A673 (cell line): ENCODE measurements at regions not wholly inside any gene's neighbourhood (a gene's known extent, or its start where the extent isn't known, plus 50 kb on each side); places are given as distances from the start of the nearest gene placed in this dataset.

ENCODE experiments used
- BruUV-seq: library from RNA; stranded (reverse); fragments of 400-500 nt; replicated peaks from 2 replicates; lab custom pipeline; 2021; lab: Mats Ljungman, UMichigan
- CTCF ChIA-PET: fragments of 300-600 bp; sonication (Branson Sonifier 250); formaldehyde crosslinking; loops from one replicate; lab custom pipeline; 2022; ENCODE audit warnings: antibody characterized with exemption; lab: Charles Lee
- POLR2A ChIA-PET: fragments of 300-600 bp; sonication (Branson Sonifier 250); formaldehyde crosslinking; loops from one replicate; lab custom pipeline; 2022; ENCODE audit warnings: antibody characterized with exemption; ENCODE audit not compliant: low non-redundant PET; lab: Charles Lee
- DNase-seq: peaks from one replicate; pipeline ENCODE4 v3.0.0-alpha.2; 2015; ENCODE audit warnings: low spot score
- H3K27ac ChIP-seq: fragments of 200-600 bp; sonication (generic); 2 replicates; pipeline ENCODE4 v1.5.1; 2016; ENCODE audit warnings: mixed run types, low read depth, mild to moderate bottlenecking, mixed read lengths, antibody characterized with exemption, low read length; ENCODE audit not compliant: poor library complexity, severe bottlenecking
- H3K27me3 ChIP-seq: fragments of 200-600 bp; sonication (generic); replicated peaks from 2 replicates; pipeline ENCODE4 v1.6.1; 2017; ENCODE audit warnings: mixed run types, low read depth, mild to moderate bottlenecking, mixed read lengths, antibody characterized with exemption, low read length; ENCODE audit not compliant: insufficient read depth, poor library complexity
- H3K36me3 ChIP-seq: fragments of 200-600 bp; sonication (generic); 2 replicates; pipeline ENCODE4 v1.6.1; 2016; ENCODE audit warnings: mixed run types, mild to moderate bottlenecking, mixed read lengths, antibody characterized with exemption, low read length; ENCODE audit not compliant: insufficient read depth, poor library complexity, severe bottlenecking
- H3K4me1 ChIP-seq: fragments of 200-600 bp; sonication (generic); 2 replicates; pipeline ENCODE4 v1.6.1; 2017; ENCODE audit warnings: mixed run types, mild to moderate bottlenecking, mixed read lengths, antibody characterized with exemption, low read length; ENCODE audit not compliant: insufficient read depth, poor library complexity, severe bottlenecking
- H3K4me3 ChIP-seq: fragments of 200-600 bp; sonication (generic); 2 replicates; pipeline ENCODE4 v1.5.1; 2016; ENCODE audit warnings: low read depth, mixed run types, mild to moderate bottlenecking, mixed read lengths, low read length; ENCODE audit not compliant: poor library complexity, severe bottlenecking
- H3K9me3 ChIP-seq: fragments of 200-600 bp; sonication (generic); 2 replicates; pipeline ENCODE4 v1.6.1; 2016; ENCODE audit warnings: mixed run types, low read depth, mild to moderate bottlenecking, mixed read lengths, antibody characterized with exemption, low read length; ENCODE audit not compliant: poor library complexity, severe bottlenecking
- EZH2 ChIP-seq: fragments of 200-600 bp; sonication (generic); IDR thresholded peaks from 2 replicates; pipeline ENCODE4 v1.6.1; 2017; ENCODE audit warnings: borderline replicate concordance, low read depth, mild to moderate bottlenecking, mixed read lengths, antibody characterized with exemption, low read length; ENCODE audit not compliant: poor library complexity, severe bottlenecking
- intact Hi-C: fragments of 100-400 bp; cut with micrococcal nuclease; formaldehyde crosslinking; loops from one replicate; pipeline ENCODE4 v1.10.0; 2022; ENCODE audit not compliant: unreplicated experiment
- TF ChIP-seq, protein P1 (sequence below): fragments of 300-800, 200-600 bp; sonication (generic); conservative IDR thresholded peaks from 2 replicates; pipeline ENCODE4 v1.5.1; 2017; ENCODE audit warnings: low read depth, mild to moderate bottlenecking, antibody characterized with exemption, low read length, moderate library complexity, mixed read lengths

- H3K9me3 ChIP-seq, result no peaks in the 10 kb centered on the region
- TF ChIP-seq, protein P1, sequence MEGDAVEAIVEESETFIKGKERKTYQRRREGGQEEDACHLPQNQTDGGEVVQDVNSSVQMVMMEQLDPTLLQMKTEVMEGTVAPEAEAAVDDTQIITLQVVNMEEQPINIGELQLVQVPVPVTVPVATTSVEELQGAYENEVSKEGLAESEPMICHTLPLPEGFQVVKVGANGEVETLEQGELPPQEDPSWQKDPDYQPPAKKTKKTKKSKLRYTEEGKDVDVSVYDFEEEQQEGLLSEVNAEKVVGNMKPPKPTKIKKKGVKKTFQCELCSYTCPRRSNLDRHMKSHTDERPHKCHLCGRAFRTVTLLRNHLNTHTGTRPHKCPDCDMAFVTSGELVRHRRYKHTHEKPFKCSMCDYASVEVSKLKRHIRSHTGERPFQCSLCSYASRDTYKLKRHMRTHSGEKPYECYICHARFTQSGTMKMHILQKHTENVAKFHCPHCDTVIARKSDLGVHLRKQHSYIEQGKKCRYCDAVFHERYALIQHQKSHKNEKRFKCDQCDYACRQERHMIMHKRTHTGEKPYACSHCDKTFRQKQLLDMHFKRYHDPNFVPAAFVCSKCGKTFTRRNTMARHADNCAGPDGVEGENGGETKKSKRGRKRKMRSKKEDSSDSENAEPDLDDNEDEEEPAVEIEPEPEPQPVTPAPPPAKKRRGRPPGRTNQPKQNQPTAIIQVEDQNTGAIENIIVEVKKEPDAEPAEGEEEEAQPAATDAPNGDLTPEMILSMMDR, result no peak
- TF ChIP-seq EZH2, result no peak
- DNase-seq, result no peak
- intact Hi-C loops, result no loop called here
- POLR2A ChIA-PET, result no interaction called here
- CTCF ChIA-PET, result no interaction called here
- no peak overlapping the region for H3K4me3 ChIP-seq
- no peak overlapping the region for H3K27ac ChIP-seq
- H3K36me3 ChIP-seq, result no peaks in the 10 kb centered on the region
- H3K27me3 ChIP-seq, result no peaks in the 10 kb centered on the region
- peaks cover 10% of the 10 kb centered on the region for H3K4me1 ChIP-seq
- BruUV-seq, result no TSS peak
These were observed 62.8 kb upstream of the NAV3 start for GRCh38 chr12:77767756-77768343.

- TF ChIP-seq EZH2, result no peak
- TF ChIP-seq, protein P1, result no peak
- CTCF ChIA-PET, result no interaction called here
- Histone ChIP-seq H3K4me3 (no peak overlapping the region), H3K9me3 (no peaks in the 10 kb centered on the region), H3K4me1 (peaks cover 10% of the 10 kb centered on the region), H3K36me3 (no peaks in the 10 kb centered on the region), H3K27ac (no peak overlapping the region), H3K27me3 (no peaks in the 10 kb centered on the region)
- intact Hi-C loops, result no loop called here
- no peak for DNase-seq
- POLR2A ChIA-PET, result no interaction called here
- BruUV-seq, result no TSS peak
These were observed 63.4 kb upstream of the NAV3 start for GRCh38 chr12:77767335-77767734.

DNA sequence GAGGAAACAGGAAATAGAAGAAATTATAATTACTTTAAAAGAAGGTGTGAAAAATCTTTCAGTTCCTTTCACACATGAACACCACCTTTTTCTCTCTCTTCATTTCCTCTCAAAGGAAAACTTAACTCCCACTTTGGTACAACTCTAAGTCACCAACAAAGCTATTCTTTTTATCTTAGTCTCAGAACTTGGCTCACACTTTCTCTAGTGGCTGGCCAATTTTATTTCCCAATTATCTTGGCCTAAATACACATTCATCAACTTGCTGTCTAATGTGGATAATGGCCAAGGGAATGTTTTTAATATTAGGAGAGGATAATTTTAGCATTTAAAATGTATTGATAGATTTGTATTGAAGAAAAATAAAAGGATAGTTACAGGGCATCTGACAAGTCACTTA is 64.5 kb upstream of the NAV3 start:
- TF ChIP-seq, protein P1, result no peak
- CTCF ChIA-PET, result no interaction called here
- no TSS peak for BruUV-seq

More for the DNA sequence above, 64.5 kb upstream of the NAV3 start:
- H3K9me3 ChIP-seq, result no peaks in the 10 kb centered on the region
- H3K27ac ChIP-seq, result no peak overlapping the region
- POLR2A ChIA-PET, result no interaction called here
- H3K4me3 ChIP-seq, result no peak overlapping the region
- intact Hi-C loops, result no loop called here
- no peak for DNase-seq
- H3K36me3 ChIP-seq, result no peaks in the 10 kb centered on the region
- peaks cover 10% of the 10 kb centered on the region for H3K4me1 ChIP-seq
- H3K27me3 ChIP-seq, result no peaks in the 10 kb centered on the region
